NCI-H2107 treated with DMSO at 0.1 percent for 48 hours (cell line): ENCODE measurements at regions not wholly inside any gene's neighbourhood (a gene's known extent, or its start where the extent isn't known, plus 50 kb on each side); places are given as distances from the start of the nearest gene placed in this dataset.

Experiments used
- DNase-seq: peaks from one replicate; lab custom pipeline; 2025; ENCODE audit not compliant: unreplicated experiment; lab: John Stamatoyannopoulos, UW

DNA sequence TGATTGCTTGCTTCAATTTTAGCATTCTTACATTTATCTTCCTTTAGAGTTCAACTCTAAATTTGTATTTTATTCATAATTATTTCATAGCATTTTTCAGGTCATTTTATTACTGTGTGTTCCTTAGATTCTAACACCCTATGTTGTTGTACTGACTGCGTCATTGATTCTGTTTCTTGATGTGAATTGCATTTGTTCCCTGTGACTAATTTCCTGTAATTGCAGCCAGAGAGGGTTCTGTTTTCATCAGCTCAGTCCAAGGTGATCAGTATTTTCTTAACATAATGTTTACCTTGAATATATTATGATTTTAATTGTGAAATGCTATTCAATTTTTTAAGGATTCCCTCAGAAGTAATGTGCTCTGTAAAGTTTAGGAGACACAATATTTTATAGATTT lies 970.2 kb upstream of the PIK3C3 start:
- DNase-seq = no peak

DNA sequence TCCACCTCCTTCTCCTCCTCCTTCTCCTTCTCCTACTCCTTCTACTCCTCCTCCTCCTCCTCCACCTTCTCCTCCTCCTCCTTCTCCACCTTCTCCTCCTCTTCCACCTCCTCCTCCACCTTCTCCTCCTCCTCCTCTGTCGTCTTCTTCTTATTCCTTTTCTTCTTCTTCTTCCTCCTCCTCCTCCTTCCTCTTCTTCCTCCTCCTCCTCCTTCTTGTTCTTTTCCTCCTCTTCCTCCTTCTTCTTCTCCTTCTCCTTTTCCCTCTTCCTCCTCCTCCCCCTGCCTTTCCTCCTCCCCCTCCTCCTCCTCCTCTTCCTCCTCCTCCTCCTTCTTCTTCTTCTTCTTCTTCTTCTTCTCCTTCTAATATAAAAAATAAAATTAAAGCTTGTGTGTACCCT lies 971.2 kb upstream of the PIK3C3 start:
- DNase-seq = no peak

DNA sequence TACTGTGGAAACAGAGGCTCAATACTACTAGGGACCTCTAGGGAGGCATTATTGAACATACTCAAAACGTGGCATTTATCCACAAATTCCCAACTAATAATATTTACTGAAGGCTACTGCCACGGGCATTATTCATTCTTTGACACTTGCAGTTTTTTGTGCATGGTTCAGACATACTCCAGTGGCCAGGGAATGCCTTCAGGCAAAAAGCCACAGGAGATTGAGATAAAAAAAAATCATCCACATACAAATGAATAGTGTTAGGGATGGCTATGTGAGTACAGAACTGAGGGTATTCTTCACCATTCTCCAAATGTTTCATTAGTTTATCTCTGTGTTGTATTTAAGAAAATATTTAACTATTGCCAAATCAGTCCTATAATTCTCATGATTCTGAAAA lies 974.9 kb upstream of the PIK3C3 start:
- no peak for DNase-seq

- DNase-seq = no peak
These were observed 979.0 kb upstream of the PIK3C3 start for GRCh38 chr18:40976050-40976449.

GRCh38 chr18:40974448-40974847 lies 980.6 kb upstream of the PIK3C3 start:
- no peak for DNase-seq

DNA sequence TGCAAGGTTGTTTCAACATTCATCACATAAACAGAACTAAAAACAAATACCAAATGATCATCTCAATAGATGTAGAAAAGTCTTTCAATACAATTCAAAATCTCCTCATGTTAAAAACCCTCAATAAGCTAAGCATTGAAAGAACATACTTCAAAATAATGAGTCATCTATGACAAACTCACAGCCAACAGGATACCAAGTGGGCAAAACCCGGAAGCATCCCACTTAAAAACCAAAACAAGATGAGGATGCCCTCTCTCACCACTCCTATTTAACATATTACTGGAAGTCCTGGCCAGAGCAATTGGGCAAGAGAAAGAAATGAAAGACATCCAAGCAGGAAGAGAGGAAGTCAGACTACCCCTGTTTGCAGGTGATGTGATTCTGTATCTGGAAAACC lies 992.2 kb upstream of the PIK3C3 start:
- DNase-seq = no peak

- no peak for DNase-seq
These were observed 997.4 kb upstream of the PIK3C3 start for GRCh38 chr18:40957533-40958070.

DNA sequence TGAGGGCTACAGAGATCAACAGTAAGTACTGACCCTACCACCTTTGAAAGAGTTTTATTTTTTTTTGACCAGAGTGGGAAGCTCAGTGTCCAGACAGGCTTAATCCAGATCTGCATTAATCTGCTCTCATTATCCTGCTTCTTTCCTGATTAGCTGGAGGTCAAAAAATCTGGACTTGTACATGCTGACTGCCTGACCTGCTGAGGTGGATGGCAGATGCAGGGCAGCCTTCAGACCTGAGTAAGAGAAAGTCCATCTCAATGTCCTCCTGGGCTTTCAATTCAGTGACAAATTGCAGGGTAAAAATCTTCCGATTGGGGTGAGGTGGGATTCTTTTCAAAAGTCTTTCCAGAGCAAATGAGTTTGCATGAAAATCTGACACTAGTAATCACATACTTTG lies 998.8 kb upstream of the PIK3C3 start:
- DNase-seq = no peak

DNA sequence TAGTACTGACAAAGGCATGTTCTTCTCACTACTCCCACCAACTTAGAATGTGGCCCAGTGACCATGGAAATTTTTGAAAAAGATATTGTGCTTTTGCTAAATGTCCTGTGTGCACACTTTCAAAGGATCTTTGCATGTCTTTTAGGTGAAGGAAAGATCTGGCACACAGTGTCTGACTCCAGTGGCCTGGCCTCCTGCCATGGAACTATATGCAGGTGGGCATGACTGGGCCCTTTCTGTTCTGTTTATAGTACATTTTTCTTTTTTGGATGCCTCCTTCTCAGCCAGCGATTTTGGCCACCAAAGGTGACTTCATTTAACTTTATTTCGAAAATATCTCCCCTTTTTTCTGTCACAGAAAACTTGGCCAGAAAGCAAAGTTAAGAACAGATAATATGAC lies 999.7 kb upstream of the PIK3C3 start:
- no peak for DNase-seq

GRCh38 chr18:40949114-40949950 lies 1005.7 kb upstream of the PIK3C3 start:
- no peak for DNase-seq

DNA sequence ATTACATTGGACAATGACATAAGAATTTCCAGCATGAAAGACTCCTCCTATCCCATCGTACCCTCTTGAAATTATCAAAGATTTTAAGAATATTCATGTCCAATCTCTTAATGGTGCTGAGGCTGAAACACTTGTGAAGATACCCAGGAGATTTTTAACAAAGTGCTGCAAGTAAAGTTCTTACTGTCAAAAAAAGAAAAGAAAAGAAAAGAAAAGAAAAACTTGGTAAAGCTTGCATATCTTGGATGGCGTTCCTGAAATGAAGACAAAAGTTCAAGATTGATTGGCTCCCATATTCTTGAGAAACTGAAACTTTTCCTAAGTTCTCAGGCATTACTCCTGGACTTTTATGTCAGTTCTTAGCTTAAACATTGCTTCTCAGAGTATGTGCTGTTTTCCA lies 1010.5 kb upstream of the PIK3C3 start:
- no peak for DNase-seq

- DNase-seq = no peak
These were observed 1015.1 kb upstream of the PIK3C3 start for GRCh38 chr18:40939656-40940515.

- DNase-seq = no peak
These were observed 1016.4 kb upstream of the PIK3C3 start for GRCh38 chr18:40938615-40939014.

DNA sequence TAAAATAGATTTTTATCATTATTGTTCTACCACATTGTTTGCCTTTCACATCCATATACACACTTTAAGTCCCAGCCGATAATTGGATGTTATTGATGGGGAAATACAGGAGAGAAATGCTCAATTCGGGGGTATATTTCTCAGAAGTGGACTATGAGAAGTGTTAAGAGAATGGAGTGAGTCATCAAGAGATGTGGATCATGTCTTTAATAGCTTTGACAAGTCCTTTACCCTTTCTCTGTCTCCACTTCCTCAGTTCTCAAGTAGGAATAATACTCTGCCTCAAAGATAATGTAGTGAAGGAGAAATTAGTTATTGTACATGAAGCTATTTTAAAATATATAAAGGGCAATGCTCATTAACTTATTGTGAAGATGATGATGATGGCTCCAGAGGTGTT lies 1017.6 kb upstream of the PIK3C3 start:
- no peak for DNase-seq

DNA sequence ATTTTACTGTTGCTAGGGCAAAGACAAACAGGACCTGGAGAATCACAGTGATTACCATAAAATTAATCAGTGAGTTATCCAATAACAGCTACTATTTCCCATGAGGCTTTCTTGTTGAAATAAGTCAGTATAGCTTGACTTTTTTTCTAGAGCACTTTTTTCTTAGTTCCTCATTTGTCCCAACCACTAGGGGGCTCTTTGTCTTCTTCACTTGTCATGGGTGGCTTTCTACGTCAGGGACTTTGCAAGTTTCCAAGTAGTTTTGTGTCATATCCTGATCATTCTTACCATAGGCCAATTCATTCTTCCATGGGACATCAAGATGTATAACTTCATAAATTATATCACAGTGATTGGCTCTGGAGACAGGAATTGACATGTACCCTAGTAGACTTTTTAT lies 1019.6 kb upstream of the PIK3C3 start:
- no peak for DNase-seq

DNA sequence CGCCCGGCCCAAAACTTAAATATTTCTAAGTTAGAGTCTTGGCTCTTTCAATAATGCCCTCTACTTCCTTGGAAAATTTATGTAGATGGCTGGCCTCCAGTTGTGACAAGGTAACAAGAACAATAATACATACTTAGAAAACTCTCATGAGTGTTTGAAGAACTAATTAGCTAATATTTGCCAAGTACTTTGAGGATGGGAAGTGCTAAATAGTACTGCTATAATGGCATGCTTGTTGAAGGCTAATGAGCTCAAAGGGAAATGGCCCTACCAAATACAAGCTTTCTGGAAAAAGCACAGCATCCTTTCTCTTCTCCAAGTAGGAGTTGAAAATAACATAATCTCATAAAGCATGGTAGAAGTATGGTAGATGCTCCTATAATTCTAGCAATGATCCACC lies 1022.2 kb upstream of the PIK3C3 start:
- no peak for DNase-seq

- no peak for DNase-seq
These were observed 1024.7 kb upstream of the PIK3C3 start for GRCh38 chr18:40930211-40930882.

GRCh38 chr18:40929399-40929798 lies 1025.6 kb upstream of the PIK3C3 start:
- no peak for DNase-seq

DNA sequence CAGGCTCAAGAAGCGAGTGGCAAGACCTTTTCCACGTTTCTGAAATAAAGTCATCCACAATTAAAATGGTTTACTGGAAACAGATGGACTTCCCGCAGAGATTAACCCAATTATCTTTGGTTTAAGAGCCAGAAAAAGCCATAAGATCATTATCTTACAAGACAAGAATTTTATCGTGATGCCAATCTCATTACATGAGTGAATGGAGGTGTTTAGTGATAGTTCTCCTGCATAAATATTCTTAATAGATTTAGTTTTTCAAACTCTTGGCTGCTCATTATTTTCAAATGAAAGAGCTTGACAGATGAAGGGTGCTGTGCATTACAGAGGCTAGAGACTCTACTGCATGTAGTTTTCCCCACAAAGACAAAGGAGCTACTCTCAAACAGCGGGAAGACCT lies 1028.4 kb upstream of the PIK3C3 start:
- DNase-seq = no peak

DNA sequence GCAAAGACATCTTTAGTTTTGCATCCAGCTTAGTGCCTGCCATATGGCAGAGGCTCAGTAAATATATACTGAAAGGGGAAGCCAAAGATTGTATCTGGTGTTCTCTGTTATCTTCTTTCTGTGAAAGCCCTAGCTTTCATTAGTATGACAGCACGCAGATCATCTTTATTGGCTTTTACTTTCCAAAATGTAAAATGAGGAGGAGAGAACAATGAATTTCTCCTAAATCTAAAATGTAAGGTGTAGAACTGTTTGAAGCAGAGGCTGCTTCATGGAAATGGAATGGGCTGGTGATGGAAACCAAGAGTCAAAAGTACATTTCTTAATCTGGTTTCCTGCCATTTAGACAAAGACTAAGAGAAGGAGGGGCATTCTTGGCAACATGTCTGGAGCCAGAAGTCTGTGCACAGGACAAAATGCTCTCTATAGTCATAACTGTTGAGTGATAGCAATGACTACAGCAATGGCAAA lies 1029.9 kb upstream of the PIK3C3 start:
- no peak for DNase-seq
